Duodenal mucosa (tissue), 2 donors: ENCODE measurements at regions not wholly inside any gene's neighbourhood (a gene's known extent, or its start where the extent isn't known, plus 50 kb on each side); places are given as distances from the start of the nearest gene placed in this dataset.
"Not testable (repeated sequence)": the region's sequence is repeated elsewhere in the genome, so short reads cannot be mapped to it uniquely, and the experiment has no call there.

ENCODE experiments used
- H3K27ac ChIP-seq: one replicate; pipeline ENCODE4 v1.7.0; 2013; ENCODE audit warnings: low read depth, low read length
- H3K27me3 ChIP-seq, 2 donors: one replicate each; pipeline ENCODE4 v1.7.0; 2013; ENCODE audit warnings: low read length in 2 of 2, control low read depth in 1 of 2; ENCODE audit not compliant: insufficient read depth in 2 of 2, control insufficient read depth in 1 of 2
- H3K36me3 ChIP-seq, 2 donors: one replicate each; pipeline ENCODE4 v1.7.0; 2013; ENCODE audit warnings: low read length in 2 of 2, control low read depth in 1 of 2; ENCODE audit not compliant: insufficient read depth in 2 of 2, control insufficient read depth in 1 of 2
- H3K4me1 ChIP-seq, 2 donors: one replicate each; pipeline ENCODE4 v1.7.0; 2013; ENCODE audit warnings: low read length in 2 of 2, control low read depth in 1 of 2; ENCODE audit not compliant: insufficient read depth in 2 of 2, control insufficient read depth in 1 of 2
- H3K4me3 ChIP-seq, 2 donors: one replicate each; pipeline ENCODE4 v1.7.0; 2013; ENCODE audit warnings: low read length in 2 of 2, low read depth in 1 of 2
- H3K9ac ChIP-seq, 2 donors: one replicate each; pipeline ENCODE4 v1.7.0; 2013; ENCODE audit warnings: low read length in 2 of 2, low read depth in 1 of 2
- H3K9me3 ChIP-seq, 2 donors: one replicate each; pipeline ENCODE4 v1.7.0; 2013; ENCODE audit warnings: low read length in 2 of 2, control low read depth in 1 of 2; ENCODE audit not compliant: control insufficient read depth in 1 of 2

DNA sequence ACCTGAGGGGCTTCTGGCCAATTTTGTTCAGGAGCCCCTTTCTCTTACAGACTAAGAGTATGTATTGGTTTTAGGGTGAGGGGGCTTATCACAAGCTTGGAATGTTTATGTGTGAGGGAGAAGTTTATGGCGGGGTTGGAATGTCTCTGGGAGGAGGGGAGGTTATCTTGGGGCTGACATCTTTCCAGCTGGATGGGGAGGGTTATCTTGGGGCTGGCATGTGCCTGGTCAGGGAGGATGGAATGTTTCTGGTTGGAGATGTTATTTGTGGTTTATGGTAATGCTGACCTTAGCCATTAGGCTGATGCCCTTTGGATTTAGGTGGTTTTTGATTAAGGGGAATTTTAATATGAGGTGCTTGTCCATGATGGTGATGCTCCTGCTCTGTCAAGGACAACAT, 171.0 kb upstream of the PDE4B start:
- not testable (repeated sequence) for H3K36me3 ChIP-seq, H3K4me3 ChIP-seq, H3K27ac ChIP-seq, H3K4me1 ChIP-seq, H3K9me3 ChIP-seq, H3K27me3 ChIP-seq, H3K9ac ChIP-seq

DNA sequence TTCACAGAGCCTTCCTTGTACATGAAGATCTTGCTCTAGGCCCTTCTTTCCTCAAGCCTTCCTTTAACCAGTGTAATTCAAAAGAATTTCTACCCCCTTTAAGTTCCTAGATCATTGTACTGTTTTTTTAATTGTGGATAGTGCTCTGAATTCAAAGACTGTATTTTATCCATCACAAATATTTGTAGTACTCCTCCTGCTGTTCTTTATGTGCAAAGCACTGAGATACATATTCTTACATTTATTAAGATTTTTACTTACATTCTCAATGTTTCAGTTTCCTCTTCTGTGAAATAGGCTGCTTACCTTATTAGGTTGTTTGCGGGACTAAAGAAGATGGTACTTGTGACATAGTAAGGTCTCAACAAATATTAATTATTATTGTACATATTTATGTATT, 168.8 kb upstream of the PDE4B start:
- Histone ChIP-seq H3K9ac (no peak overlapping the region), H3K27ac (no peak overlapping the region), H3K36me3 (no peaks in the 10 kb centered on the region), H3K4me3 (no peak overlapping the region), H3K4me1 (no peaks in the 10 kb centered on the region), H3K9me3 (no peaks in the 10 kb centered on the region), H3K27me3 (no peaks in the 10 kb centered on the region)

DNA sequence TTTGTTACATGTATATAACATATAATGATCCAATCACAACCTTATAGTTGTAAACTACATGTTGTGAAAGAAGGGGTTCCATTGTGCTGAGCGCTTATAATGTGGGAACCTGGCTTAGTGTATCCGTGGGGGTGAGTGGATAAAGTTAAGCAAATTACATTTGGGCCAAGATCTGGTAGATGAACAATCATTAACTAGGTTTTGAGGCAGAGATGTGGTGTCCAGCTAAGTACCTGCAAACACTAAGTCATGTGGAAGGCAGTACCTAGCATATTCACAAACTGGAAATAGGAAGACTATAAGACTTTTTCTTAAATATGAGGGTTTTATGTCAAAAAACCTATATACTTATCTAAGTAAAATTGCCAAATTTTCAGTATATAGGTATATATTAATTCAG, 167.2 kb upstream of the PDE4B start:
- Histone ChIP-seq H3K36me3 (no peaks in the 10 kb centered on the region), H3K4me3 (no peak overlapping the region), H3K9ac (no peak overlapping the region), H3K4me1 (no peaks in the 10 kb centered on the region), H3K27ac (no peak overlapping the region), H3K9me3 (no peaks in the 10 kb centered on the region), H3K27me3 (no peaks in the 10 kb centered on the region)

DNA sequence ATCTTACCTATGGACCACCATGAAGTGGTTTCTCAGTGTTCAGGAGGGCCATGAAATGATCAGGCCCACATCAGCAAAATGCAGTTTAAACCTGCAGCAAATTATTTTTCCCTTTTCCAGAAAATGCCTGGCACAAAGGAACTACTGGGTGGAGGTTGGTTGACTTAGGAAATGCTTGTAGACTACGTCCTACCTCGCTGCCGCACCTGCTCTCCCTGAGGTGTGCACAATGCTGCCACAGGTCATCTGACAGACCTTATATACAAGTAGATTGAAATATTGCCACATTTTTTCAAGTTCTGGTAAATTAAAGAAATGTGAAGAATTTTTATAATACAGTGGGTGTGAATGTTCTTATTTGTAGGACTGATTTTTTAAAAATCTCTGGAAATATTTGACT, 166.7 kb upstream of the PDE4B start:
- H3K9ac ChIP-seq: no peak overlapping the region
- H3K27me3 ChIP-seq: no peaks in the 10 kb centered on the region
- no peaks in the 10 kb centered on the region for H3K4me1 ChIP-seq
- H3K27ac ChIP-seq: no peak overlapping the region
- no peaks in the 10 kb centered on the region for H3K36me3 ChIP-seq
- H3K9me3 ChIP-seq: no peaks in the 10 kb centered on the region
- H3K4me3 ChIP-seq: no peak overlapping the region

DNA sequence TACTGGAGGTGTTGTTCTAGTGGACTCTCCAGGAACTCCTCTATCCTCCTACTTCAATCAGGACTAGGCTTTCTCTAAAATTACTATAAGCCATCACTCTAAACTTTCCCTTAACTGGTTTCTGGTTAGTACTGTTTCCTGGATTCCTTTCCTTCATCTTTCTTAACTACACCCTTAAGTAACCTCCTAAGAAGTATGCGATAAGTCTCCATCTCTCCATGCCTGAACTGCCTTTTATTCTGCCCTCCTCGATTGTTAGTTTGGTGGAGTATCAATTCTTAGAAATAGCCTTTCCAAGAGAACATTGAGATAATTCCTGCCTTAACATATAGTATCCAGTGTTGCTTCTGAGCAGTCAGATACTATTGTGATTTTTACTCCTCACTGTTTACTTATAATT, 162.9 kb upstream of the PDE4B start:
- no peak overlapping the region for H3K4me3 ChIP-seq
- no peaks in the 10 kb centered on the region for H3K27me3 ChIP-seq
- H3K4me1 ChIP-seq: peaks cover 0 to 6% of the 10 kb centered on the region in 2 donors
- no peaks in the 10 kb centered on the region for H3K36me3 ChIP-seq
- H3K9ac ChIP-seq: no peak overlapping the region
- no peak overlapping the region for H3K27ac ChIP-seq
- H3K9me3 ChIP-seq: no peaks in the 10 kb centered on the region

DNA sequence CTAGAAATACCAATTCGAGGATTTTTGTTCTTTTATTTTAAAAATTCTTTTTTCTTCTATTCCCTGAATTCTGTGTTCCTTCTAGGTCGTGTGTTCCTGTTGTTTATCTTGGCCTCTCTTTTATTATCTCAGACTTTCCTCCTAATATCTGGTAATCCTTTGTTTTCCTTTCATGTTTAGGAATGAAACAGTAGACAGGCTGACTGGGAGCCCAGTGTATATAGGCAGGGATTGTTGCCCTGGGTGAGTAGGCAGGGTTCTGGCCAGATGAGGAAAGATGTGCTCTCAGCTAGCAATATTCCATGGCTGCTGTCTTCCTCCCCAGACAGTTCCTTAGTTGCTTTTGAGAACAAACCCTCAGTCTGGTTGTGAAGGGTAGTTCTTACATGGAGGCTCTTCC, 161.8 kb upstream of the PDE4B start:
- no peaks in the 10 kb centered on the region for H3K36me3 ChIP-seq
- H3K27me3 ChIP-seq: no peaks in the 10 kb centered on the region
- no peak overlapping the region for H3K4me3 ChIP-seq
- H3K27ac ChIP-seq: no peak overlapping the region
- H3K9ac ChIP-seq: no peak overlapping the region
- peaks cover 0 to 6% of the 10 kb centered on the region in 2 donors for H3K4me1 ChIP-seq
- no peaks in the 10 kb centered on the region for H3K9me3 ChIP-seq

DNA sequence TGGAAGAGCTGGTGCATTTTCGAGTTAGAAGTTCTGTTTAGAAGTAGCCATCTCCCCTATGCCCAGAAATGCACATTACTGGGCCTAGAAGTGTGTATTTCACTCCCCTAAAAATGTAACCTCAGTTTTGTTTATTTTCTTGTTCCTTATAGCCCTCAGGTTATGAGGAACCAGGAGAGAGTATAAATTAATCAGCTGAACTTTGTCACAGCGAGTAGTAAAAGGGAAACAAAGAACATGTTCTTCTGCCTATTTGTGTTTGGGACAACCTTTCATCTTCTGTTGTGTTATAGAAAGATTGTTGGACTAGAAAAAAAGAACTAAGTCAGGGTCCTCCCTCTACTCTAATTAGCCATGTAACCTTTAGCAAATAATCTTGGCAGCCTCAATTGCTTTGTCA, 160.5 kb upstream of the PDE4B start:
- H3K4me1 ChIP-seq: peaks cover 0 to 6% of the 10 kb centered on the region in 2 donors
- no peak overlapping the region for H3K9ac ChIP-seq
- no peak overlapping the region for H3K4me3 ChIP-seq
- H3K27me3 ChIP-seq: no peaks in the 10 kb centered on the region
- H3K36me3 ChIP-seq: no peaks in the 10 kb centered on the region
- no peak overlapping the region for H3K27ac ChIP-seq
- H3K9me3 ChIP-seq: no peaks in the 10 kb centered on the region

DNA sequence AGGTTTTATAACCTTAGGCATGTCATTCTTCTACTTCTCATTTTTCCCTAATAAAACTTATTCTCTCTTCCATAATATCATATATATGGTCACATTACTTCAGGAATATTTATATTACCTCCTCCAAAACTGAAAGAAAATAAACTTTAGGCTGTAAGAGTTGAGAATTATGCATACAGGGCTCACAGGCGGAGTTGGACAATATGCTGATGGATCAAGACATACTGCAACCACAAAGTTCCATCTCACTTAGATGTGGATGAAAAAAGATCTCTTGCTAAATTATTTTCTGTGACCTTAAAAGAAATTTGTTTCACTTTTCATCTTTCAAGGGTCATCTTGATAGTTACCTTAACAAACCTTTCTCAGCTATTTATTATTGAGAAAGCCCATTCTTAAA, 152.6 kb upstream of the PDE4B start:
- Histone ChIP-seq H3K27ac (no peak overlapping the region), H3K9me3 (no peaks in the 10 kb centered on the region), H3K4me3 (no peak overlapping the region), H3K4me1 (no peaks in the 10 kb centered on the region), H3K9ac (no peak overlapping the region), H3K36me3 (no peaks in the 10 kb centered on the region), H3K27me3 (no peaks in the 10 kb centered on the region)

DNA sequence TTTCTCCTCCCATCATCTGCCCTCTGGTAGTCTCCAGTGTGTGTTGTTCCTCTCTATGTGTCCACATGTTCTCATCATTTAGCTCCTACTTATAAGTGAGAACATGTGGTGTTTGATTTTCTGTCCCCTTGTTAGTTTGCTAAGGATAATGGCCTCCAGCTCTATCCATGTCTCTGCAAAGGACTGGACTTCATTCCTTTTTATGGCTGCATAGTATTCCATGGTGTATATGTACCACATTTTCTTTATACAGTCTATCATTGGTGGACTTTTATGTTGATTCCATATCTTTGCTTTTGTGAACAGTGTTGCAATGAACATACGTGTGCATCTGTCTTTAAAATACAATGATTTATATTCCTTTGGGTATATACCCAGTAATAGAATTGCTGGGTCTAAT, 143.5 kb upstream of the PDE4B start:
- H3K4me3 ChIP-seq, H3K4me1 ChIP-seq, H3K27me3 ChIP-seq, H3K27ac ChIP-seq, H3K36me3 ChIP-seq, H3K9me3 ChIP-seq, H3K9ac ChIP-seq: not testable (repeated sequence)

DNA sequence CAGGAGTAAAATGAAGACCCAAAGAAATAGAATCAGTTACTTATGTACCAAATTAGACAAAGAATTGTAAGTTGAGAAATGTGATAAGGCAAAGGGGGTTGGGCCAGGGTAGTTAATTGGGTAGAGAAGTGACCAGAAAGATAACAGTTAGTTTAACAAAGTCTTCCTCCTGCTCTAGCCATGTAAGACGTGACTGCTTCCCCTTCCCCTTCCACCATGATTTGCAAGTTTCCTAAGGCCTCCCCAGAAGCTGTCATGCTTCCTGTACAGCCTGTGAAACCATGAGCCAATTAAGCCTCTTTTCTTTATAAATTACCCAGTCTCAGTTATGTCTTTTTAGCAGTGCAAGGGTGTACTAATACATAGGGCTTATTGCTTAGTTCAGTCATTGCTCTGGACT, 142.0 kb upstream of the PDE4B start:
- Histone ChIP-seq H3K36me3 (no peaks in the 10 kb centered on the region), H3K27me3 (no peaks in the 10 kb centered on the region), H3K9me3 (no peaks in the 10 kb centered on the region), H3K4me3 (no peak overlapping the region), H3K27ac (no peak overlapping the region), H3K4me1 (no peaks in the 10 kb centered on the region), H3K9ac (no peak overlapping the region)

DNA sequence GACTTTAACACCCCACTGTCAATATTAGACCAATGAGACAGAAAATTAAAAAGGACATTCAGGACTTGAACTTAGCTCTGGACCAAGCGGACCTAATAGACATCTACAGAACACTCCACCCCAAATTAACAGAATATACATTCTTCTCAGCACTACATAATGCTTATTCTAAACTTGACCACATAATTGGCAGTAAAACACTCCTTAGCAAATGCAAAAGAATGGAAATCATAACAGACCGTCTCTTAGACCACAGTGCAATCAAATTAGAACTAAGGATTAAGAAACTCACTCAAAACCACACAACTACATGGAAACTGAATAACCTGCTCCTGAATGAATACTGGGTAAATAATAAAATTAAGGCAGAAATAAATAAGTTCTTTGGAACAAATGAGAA, 138.2 kb upstream of the PDE4B start:
- not testable (repeated sequence) for H3K4me1 ChIP-seq, H3K27me3 ChIP-seq, H3K27ac ChIP-seq, H3K9ac ChIP-seq, H3K9me3 ChIP-seq, H3K4me3 ChIP-seq, H3K36me3 ChIP-seq
